IMR-90 (cell line): ENCODE measurements at regions not wholly inside any gene's neighbourhood (a gene's known extent, or its start where the extent isn't known, plus 50 kb on each side); places are given as distances from the start of the nearest gene placed in this dataset.

ENCODE experiments used
- ATAC-seq: fragments of 200-7000 bp; cut with Tn5 transposase; 2 replicates; pipeline ENCODE4 v1.9.1; 2020; ENCODE audit warnings: low read depth, mild to moderate bottlenecking, moderate library complexity
- BruUV-seq: library from RNA; stranded (reverse); fragments of 400-500 nt; replicated peaks from 2 replicates; lab custom pipeline; 2021; lab: Mats Ljungman, UMichigan
- CTCF ChIA-PET: fragments of 300-600 bp; formaldehyde crosslinking; extraction: SDS; loops from one replicate; lab custom pipeline; 2021; ENCODE audit warnings: antibody characterized with exemption; lab: Yijun Ruan, JAX
- POLR2A ChIA-PET: fragments of 300-600 bp; sonication (Branson Sonifier 250); formaldehyde crosslinking; loops from one replicate; lab custom pipeline; 2022; ENCODE audit warnings: antibody characterized with exemption; ENCODE audit not compliant: unreplicated experiment; lab: Charles Lee
- DNase-seq: peaks from one replicate; pipeline ENCODE4 v3.0.0; 2013
- H2AFZ ChIP-seq: replicated peaks from 2 replicates; pipeline ENCODE3; 2013; ENCODE audit warnings: low read length, mild to moderate bottlenecking; ENCODE audit not compliant: poor library complexity
- H2AK5ac ChIP-seq: 2 replicates; pipeline ENCODE4 v1.6.1; 2013; ENCODE audit warnings: low read depth, low read length, inconsistent platforms
- H2AK9ac ChIP-seq: replicated peaks from 2 replicates; pipeline ENCODE3; 2013; ENCODE audit warnings: mild to moderate bottlenecking, low read depth, low read length, moderate library complexity; ENCODE audit not compliant: poor library complexity
- H2BK120ac ChIP-seq: 2 replicates; pipeline ENCODE4 v1.6.1; 2013; ENCODE audit warnings: low read depth, low read length, inconsistent platforms
- H2BK15ac ChIP-seq: 3 replicates; pipeline ENCODE4 v1.6.1; 2013; ENCODE audit warnings: low read depth, low read length, inconsistent platforms
- H2BK20ac ChIP-seq: 2 replicates; pipeline ENCODE4 v1.6.1; 2013; ENCODE audit warnings: low read depth, mild to moderate bottlenecking, inconsistent platforms, low read length, moderate library complexity
- H2BK5ac ChIP-seq: 2 replicates; pipeline ENCODE4 v1.6.1; 2013; ENCODE audit warnings: mild to moderate bottlenecking, low read depth, low read length, inconsistent platforms; ENCODE audit not compliant: poor library complexity, severe bottlenecking
- H3K14ac ChIP-seq: replicated peaks from 2 replicates; pipeline ENCODE4 v1.6.1; 2013; ENCODE audit warnings: low read depth, low read length, inconsistent platforms
- H3K18ac ChIP-seq: 2 replicates; pipeline ENCODE4 v1.6.1; 2013; ENCODE audit warnings: low read depth, low read length, control low read depth
- H3K23ac ChIP-seq: 2 replicates; pipeline ENCODE4 v1.6.1; 2013; ENCODE audit warnings: low read depth, low read length, inconsistent platforms
- H3K27ac ChIP-seq: 2 replicates; pipeline ENCODE4 v1.5.1; 2013; ENCODE audit warnings: mild to moderate bottlenecking, control low read depth, low read length; ENCODE audit not compliant: insufficient read depth
- H3K27me3 ChIP-seq: 2 replicates; pipeline ENCODE4 v1.6.1; 2013; ENCODE audit warnings: low read length; ENCODE audit not compliant: control insufficient read depth, insufficient read depth
- H3K36me3 ChIP-seq: 2 replicates; pipeline ENCODE4 v1.6.1; 2013; ENCODE audit warnings: low read length, mixed read lengths; ENCODE audit not compliant: control insufficient read depth, insufficient read depth
- H3K4ac ChIP-seq: 2 replicates; pipeline ENCODE4 v1.6.1; 2013; ENCODE audit warnings: low read depth, low read length, inconsistent platforms
- H3K4me1 ChIP-seq: 2 replicates; pipeline ENCODE4 v1.6.1; 2013; ENCODE audit warnings: low read length, mixed read lengths; ENCODE audit not compliant: control insufficient read depth, insufficient read depth
- H3K4me2 ChIP-seq: 2 replicates; pipeline ENCODE4 v1.6.1; 2013; ENCODE audit warnings: low read depth, mild to moderate bottlenecking, control low read depth, low read length, moderate library complexity
- H3K4me3 ChIP-seq: 2 replicates; pipeline ENCODE4 v1.5.1; 2013; ENCODE audit warnings: low read depth, mild to moderate bottlenecking, control low read depth, low read length, moderate library complexity; ENCODE audit not compliant: insufficient read depth
- H3K56ac ChIP-seq: 2 replicates; pipeline ENCODE4 v1.6.1; 2013; ENCODE audit warnings: low read length, inconsistent platforms; ENCODE audit not compliant: insufficient read depth; ENCODE audit errors: extremely low read depth
- H3K79me1 ChIP-seq, 2 experiments: 2 replicates each; pipeline ENCODE4 v1.6.1; 2013; ENCODE audit warnings: low read length in 2 of 2, inconsistent platforms in 1 of 2, low read depth in 1 of 2
- H3K9ac ChIP-seq: 2 replicates; pipeline ENCODE4 v1.6.1; 2013; ENCODE audit warnings: low read depth, low read length, control low read depth
- H3K9me1 ChIP-seq: 2 replicates; pipeline ENCODE4 v1.6.1; 2013; ENCODE audit warnings: low read length, inconsistent platforms; ENCODE audit not compliant: insufficient read depth
- H3K9me3 ChIP-seq: 2 replicates; pipeline ENCODE4 v1.6.1; 2013; ENCODE audit warnings: low read length; ENCODE audit not compliant: control insufficient read depth, insufficient read depth
- H4K20me1 ChIP-seq: 2 replicates; pipeline ENCODE4 v1.6.1; 2013; ENCODE audit warnings: low read length, inconsistent platforms; ENCODE audit not compliant: insufficient read depth
- H4K5ac ChIP-seq: 2 replicates; pipeline ENCODE4 v1.6.1; 2013; ENCODE audit warnings: mild to moderate bottlenecking, low read depth, low read length, control low read depth
- H4K8ac ChIP-seq, 2 experiments: 2 replicates each; pipeline ENCODE4 v1.6.1; 2013; ENCODE audit warnings: low read depth in 2 of 2, low read length in 2 of 2, control low read depth in 1 of 2, inconsistent platforms in 1 of 2
- H4K91ac ChIP-seq: 2 replicates; pipeline ENCODE4 v1.6.1; 2013; ENCODE audit warnings: low read depth, low read length, inconsistent platforms; ENCODE audit not compliant: insufficient read depth
- CEBPB ChIP-seq: IDR thresholded peaks from 2 replicates; pipeline ENCODE4 v1.6.1; 2012; ENCODE audit warnings: low read depth, low read length, improper control_type of control experiment
- ELK1 ChIP-seq: fragments of 150-350 bp; IDR thresholded peaks from 2 replicates; pipeline ENCODE4 v1.6.1; 2016; ENCODE audit warnings: low read depth, mild to moderate bottlenecking, low read length, moderate library complexity, borderline replicate concordance
- MAZ ChIP-seq: IDR thresholded peaks from 2 replicates; pipeline ENCODE4 v1.6.1; 2012; ENCODE audit warnings: low read depth, mild to moderate bottlenecking, low read length, improper control_type of control experiment, moderate library complexity, borderline replicate concordance
- MXI1 ChIP-seq: IDR thresholded peaks from 2 replicates; pipeline ENCODE4 v1.6.1; 2012; ENCODE audit warnings: low read depth, mild to moderate bottlenecking, low read length, moderate library complexity, borderline replicate concordance
- POLR2A ChIP-seq: IDR thresholded peaks from 2 replicates; pipeline ENCODE4 v1.6.1; 2012; ENCODE audit warnings: mild to moderate bottlenecking, low read depth, low read length
- RAD21 ChIP-seq: IDR thresholded peaks from 2 replicates; pipeline ENCODE4 v1.6.1; 2012; ENCODE audit warnings: low read length, improper control_type of control experiment
- RFX5 ChIP-seq: IDR thresholded peaks from 2 replicates; pipeline ENCODE4 v1.8.0; 2012; ENCODE audit warnings: low read depth, mild to moderate bottlenecking, low read length, moderate library complexity
- SMC3 ChIP-seq: fragments of 150-350 bp; IDR thresholded peaks from 2 replicates; pipeline ENCODE4 v1.6.1; 2016; ENCODE audit warnings: low read depth, mild to moderate bottlenecking, antibody characterized with exemption, low read length, moderate library complexity
- WGBS, 2 experiments: methylation state at CpG; one replicate each; pipeline versions ENCODE4 v1.1.5 to v1.1.7; 2013; ENCODE audit warnings: missing lambda C conversion rate in 2 of 2; ENCODE audit not compliant: insufficient read length in 1 of 2; ENCODE audit errors: extremely low coverage in 2 of 2; 5-methylcytosine and 5-hydroxymethylcytosine counted together
- dilution Hi-C: fragments of 300-500 bp; cut with HindIII; formaldehyde crosslinking; loops from one replicate; pipeline ENCODE4 v1.14.3; 2018; ENCODE audit warnings: low sequenced_read_pairs; ENCODE audit not compliant: unreplicated experiment
- in situ Hi-C: fragments of 300-500 bp; cut with MboI; formaldehyde crosslinking; loops from 3 replicates; pipeline ENCODE4 v1.14.3; 2019; ENCODE audit warnings: low sequenced_read_pairs, inconsistent platforms, mixed read lengths
- intact Hi-C: fragments of 100-400 bp; cut with micrococcal nuclease; formaldehyde crosslinking; loops from 2 replicates; pipeline ENCODE4 v1.10.0; 2022

DNA sequence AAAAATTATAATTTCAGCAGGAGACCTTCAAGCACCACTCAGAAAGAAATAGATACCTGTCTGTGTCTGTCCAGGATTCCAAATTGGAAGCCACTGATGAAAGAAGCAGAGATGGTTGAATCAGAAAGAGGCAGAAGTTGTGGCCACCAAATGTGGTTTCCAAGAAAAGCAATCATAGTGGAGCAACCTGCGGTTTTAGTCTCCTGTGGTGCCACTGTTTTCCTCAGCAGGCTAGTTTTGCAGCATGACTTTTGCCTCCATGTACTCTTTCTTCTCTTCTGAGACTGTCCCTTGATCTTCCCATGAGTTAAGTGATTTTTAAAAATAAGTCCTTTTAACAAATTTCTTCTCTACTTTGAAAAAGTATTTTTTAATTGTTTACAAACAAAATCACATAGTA, 535.8 kb downstream of the CYLC2 start:
- Histone ChIP-seq H3K4me2 (no peak overlapping the region), H4K5ac (no peak overlapping the region), H3K23ac (no peak overlapping the region), H2AK9ac (no peak overlapping the region), H2BK20ac (no peak overlapping the region), H3K4ac (no peak overlapping the region), H3K27me3 (no peaks in the 10 kb centered on the region), H3K9me3 (peaks cover 19% of the 10 kb centered on the region), H3K4me3 (no peak overlapping the region), H3K4me1 (no peaks in the 10 kb centered on the region), H4K20me1 (no peaks in the 10 kb centered on the region), H3K9me1 (no peaks in the 10 kb centered on the region), H3K9ac (no peak overlapping the region), H2BK120ac (no peak overlapping the region), H2AFZ (no peak overlapping the region), H3K36me3 (no peaks in the 10 kb centered on the region), H3K79me1 (no peaks in the 10 kb centered on the region), H4K91ac (no peak overlapping the region), H3K27ac (no peak overlapping the region), H3K18ac (no peak overlapping the region), H4K8ac (no peak overlapping the region), H3K14ac (no peak overlapping the region), H2BK15ac (no peak overlapping the region), H2BK5ac (no peak overlapping the region), H3K56ac (no peak overlapping the region), H2AK5ac (no peak overlapping the region)
- in situ Hi-C loops (no loop called here), intact Hi-C loops (no loop called here), dilution Hi-C loops (no loop called here)
- WGBS, 2 experiments = no CpG with 5 or more reads among the region's 1 CpG
- TF ChIP-seq MXI1 (no peak), ELK1 (no peak), MAZ (no peak), POLR2A (no peak), CEBPB (no peak), RAD21 (no peak), RFX5 (no peak), SMC3 (no peak)
- no TSS peak for BruUV-seq
- ATAC-seq (no peak), DNase-seq (no peak)
- ChIA-PET POLR2A (no interaction called here), CTCF (no interaction called here)
